ENCODE measurements at regions not wholly inside any gene's neighbourhood (a gene's known extent, or its start where the extent isn't known, plus 50 kb on each side); places are given as distances from the start of the nearest gene placed in this dataset.

DNA sequence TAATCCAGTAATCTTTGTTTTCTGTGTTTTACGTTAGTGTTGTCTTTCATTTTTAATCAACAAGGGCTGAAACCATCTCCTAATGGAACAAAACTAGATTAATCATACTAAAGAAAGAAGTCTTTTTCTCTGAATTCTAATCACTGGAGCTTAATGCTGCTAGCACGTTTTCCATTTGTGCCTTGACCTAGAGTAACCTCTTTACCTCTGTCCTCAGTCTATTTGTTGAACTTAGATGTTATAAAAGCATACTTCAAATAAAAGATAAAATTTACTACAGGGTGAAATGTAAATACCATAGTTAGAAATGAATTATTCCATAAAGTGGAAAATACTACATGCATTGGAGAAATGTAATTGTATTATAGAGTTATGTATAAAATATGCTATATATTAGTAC lies 207.1 kb downstream of the NKX6-1 start:
- Histone ChIP-seq H2AFZ (replicated peaks; ENCODE audit: low read length, poor library complexity) (no peak overlapping the region), H2BK120ac (ENCODE audit: low read depth, low read length) (no peak overlapping the region), H3K27ac (ENCODE audit: insufficient read depth, low read length) (no peak overlapping the region), H3K14ac (replicated peaks; ENCODE audit: low read depth, low read length) (no peak overlapping the region), H2BK5ac (ENCODE audit: low read depth, low read length, poor library complexity, severe bottlenecking) (no peak overlapping the region), H3K56ac (ENCODE audit: extremely low read depth, insufficient read depth, low read length) (no peak overlapping the region), H3K9me3 (ENCODE audit: control insufficient read depth, insufficient read depth, low read length) (no peaks in the 10 kb centered on the region), H2BK20ac (ENCODE audit: low read depth, low read length) (no peak overlapping the region), H2BK15ac (ENCODE audit: low read depth, low read length) (no peak overlapping the region), H3K4me2 (ENCODE audit: low read depth, low read length) (no peak overlapping the region), H3K4ac (ENCODE audit: low read depth, low read length) (no peak overlapping the region), H2AK5ac (ENCODE audit: low read depth, low read length) (no peak overlapping the region), H4K5ac (ENCODE audit: low read depth, low read length) (no peak overlapping the region), H4K20me1 (ENCODE audit: insufficient read depth, low read length) (no peaks in the 10 kb centered on the region), H3K9ac (ENCODE audit: low read depth, low read length) (no peak overlapping the region), H3K23ac (ENCODE audit: low read depth, low read length) (no peak overlapping the region), H3K4me3 (ENCODE audit: insufficient read depth, low read depth, low read length) (no peak overlapping the region), H3K27me3 (ENCODE audit: control insufficient read depth, insufficient read depth, low read length) (no peaks in the 10 kb centered on the region), H3K79me1 (ENCODE audit: low read depth in 1 of 2, low read length in 2 of 2) (no peaks in the 10 kb centered on the region), H3K36me3 (ENCODE audit: control insufficient read depth, insufficient read depth, low read length) (no peaks in the 10 kb centered on the region), H3K18ac (ENCODE audit: low read depth, low read length) (no peak overlapping the region), H4K91ac (ENCODE audit: insufficient read depth, low read depth, low read length) (no peak overlapping the region), H3K9me1 (ENCODE audit: insufficient read depth, low read length) (no peaks in the 10 kb centered on the region), H3K4me1 (ENCODE audit: control insufficient read depth, insufficient read depth, low read length) (no peaks in the 10 kb centered on the region), H4K8ac (ENCODE audit: low read depth in 2 of 2, low read length in 2 of 2) (no peak overlapping the region), H2AK9ac (replicated peaks; ENCODE audit: low read depth, low read length, poor library complexity) (no peak overlapping the region)
- TF ChIP-seq, protein P1, sequence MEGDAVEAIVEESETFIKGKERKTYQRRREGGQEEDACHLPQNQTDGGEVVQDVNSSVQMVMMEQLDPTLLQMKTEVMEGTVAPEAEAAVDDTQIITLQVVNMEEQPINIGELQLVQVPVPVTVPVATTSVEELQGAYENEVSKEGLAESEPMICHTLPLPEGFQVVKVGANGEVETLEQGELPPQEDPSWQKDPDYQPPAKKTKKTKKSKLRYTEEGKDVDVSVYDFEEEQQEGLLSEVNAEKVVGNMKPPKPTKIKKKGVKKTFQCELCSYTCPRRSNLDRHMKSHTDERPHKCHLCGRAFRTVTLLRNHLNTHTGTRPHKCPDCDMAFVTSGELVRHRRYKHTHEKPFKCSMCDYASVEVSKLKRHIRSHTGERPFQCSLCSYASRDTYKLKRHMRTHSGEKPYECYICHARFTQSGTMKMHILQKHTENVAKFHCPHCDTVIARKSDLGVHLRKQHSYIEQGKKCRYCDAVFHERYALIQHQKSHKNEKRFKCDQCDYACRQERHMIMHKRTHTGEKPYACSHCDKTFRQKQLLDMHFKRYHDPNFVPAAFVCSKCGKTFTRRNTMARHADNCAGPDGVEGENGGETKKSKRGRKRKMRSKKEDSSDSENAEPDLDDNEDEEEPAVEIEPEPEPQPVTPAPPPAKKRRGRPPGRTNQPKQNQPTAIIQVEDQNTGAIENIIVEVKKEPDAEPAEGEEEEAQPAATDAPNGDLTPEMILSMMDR (conservative IDR thresholded peaks at IDR 0.05; ENCODE audit: low read depth, low read length): no peak
- TF ChIP-seq POLR2A (IDR thresholded peaks at IDR 0.05; ENCODE audit: low read depth, low read length) (no peak), RAD21 (IDR thresholded peaks at IDR 0.05; ENCODE audit: low read length) (no peak), RFX5 (IDR thresholded peaks at IDR 0.05; ENCODE audit: low read depth, low read length) (no peak), CHD1 (IDR thresholded peaks at IDR 0.05; ENCODE audit: low read depth, low read length) (no peak)
- TF ChIP-seq, protein P2, sequence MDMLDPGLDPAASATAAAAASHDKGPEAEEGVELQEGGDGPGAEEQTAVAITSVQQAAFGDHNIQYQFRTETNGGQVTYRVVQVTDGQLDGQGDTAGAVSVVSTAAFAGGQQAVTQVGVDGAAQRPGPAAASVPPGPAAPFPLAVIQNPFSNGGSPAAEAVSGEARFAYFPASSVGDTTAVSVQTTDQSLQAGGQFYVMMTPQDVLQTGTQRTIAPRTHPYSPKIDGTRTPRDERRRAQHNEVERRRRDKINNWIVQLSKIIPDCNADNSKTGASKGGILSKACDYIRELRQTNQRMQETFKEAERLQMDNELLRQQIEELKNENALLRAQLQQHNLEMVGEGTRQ (IDR thresholded peaks at IDR 0.05; ENCODE audit: low read depth, low read length): no peak
- in situ Hi-C loops (cut with MboI; ENCODE audit: low sequenced_read_pairs) (no loop called here), intact Hi-C loops (cut with micrococcal nuclease) (no loop called here), dilution Hi-C loops (cut with HindIII; ENCODE audit: low sequenced_read_pairs, unreplicated experiment) (no loop called here)
- ChIA-PET POLR2A (ENCODE audit: unreplicated experiment) (no interaction called here), CTCF (no interaction called here)
- ATAC-seq (ENCODE audit: low read depth): no peak
- WGBS, 2 experiments (ENCODE audit: extremely low coverage in 2 of 2, insufficient read length in 1 of 2): no CpG with 5 or more reads among the region's 2 CpGs
- no TSS peak for BruUV-seq (replicated peaks)
- DNase-seq: no peak

Data from IMR-90 (cell line).